ENCODE measurements at regions not wholly inside any gene's neighbourhood (a gene's known extent, or its start where the extent isn't known, plus 50 kb on each side); places are given as distances from the start of the nearest gene placed in this dataset.
"Not testable (repeated sequence)": the region's sequence is repeated elsewhere in the genome, so short reads cannot be mapped to it uniquely, and the experiment has no call there.

- no peak for DNase-seq
These were observed 1413.2 kb upstream of the MAP3K7 start for GRCh38 chr6:92000112-92000511.

GRCh38 chr6:91994787-91995186 is 1407.9 kb upstream of the MAP3K7 start:
- no peak for DNase-seq

- no peak for DNase-seq
These were observed 1395.7 kb upstream of the MAP3K7 start for GRCh38 chr6:91982559-91982958.

GRCh38 chr6:91976797-91977196 is 1389.9 kb upstream of the MAP3K7 start:
- no peak for DNase-seq

DNA sequence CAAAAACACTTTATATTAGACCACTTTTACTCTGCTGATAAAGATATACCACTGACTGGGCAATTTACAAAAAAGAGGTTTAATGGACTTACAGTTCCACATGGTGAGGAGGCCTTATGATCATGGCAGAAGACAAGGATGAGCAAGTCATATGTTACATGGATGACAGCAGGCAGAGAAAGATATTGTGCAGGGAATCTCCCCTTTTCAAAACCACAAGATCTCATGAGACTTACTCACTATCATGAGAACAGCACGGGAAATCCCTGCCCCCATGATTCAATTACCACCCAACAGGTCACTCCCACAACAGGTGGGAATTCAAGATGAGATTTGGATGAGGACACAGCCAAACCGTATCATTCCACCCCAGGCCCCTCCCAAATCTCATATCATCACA is 1383.8 kb upstream of the MAP3K7 start:
- DNase-seq: no peak

- DNase-seq: no peak
These were observed 1379.0 kb upstream of the MAP3K7 start for GRCh38 chr6:91965872-91966271.

DNA sequence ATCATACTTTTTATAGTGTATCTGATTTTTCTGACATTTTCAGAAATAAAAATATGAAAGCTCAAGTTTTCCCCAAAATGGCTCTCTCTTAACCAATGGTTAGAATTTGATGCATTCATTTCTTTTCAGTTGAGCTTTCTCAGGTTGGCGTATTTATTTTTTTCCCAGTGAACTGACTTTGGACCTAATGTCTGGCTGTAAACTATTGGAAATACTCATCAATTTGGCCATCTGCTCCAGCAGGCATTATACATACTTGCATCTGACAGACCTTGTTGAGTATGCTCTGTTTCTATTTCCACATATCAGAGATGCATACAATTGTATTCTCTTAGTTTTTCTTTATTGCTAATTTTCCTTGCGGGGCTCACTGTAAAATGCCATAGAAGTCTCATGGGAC is 1374.8 kb upstream of the MAP3K7 start:
- DNase-seq: no peak

DNA sequence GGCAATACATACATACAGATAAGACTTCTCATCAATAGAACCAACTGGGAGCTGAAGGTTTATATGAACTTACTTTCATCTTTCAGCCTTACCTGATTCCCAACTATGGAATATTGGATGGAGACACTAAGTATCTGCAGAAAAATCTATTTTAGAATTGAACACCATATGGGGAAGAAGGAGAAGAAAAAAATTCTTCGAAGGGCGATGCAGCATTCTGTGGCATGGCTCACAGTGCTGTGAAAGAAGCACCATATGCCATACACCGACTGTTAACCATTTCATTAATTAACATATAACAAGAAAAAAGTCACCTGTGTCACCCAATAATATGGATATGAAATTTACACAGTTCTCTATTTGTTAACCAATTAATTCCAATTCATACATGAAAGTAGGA is 1374.4 kb upstream of the MAP3K7 start:
- no peak for DNase-seq

GRCh38 chr6:91941838-91942237 is 1355.0 kb upstream of the MAP3K7 start:
- no peak for DNase-seq

GRCh38 chr6:91940801-91941200 is 1353.9 kb upstream of the MAP3K7 start:
- no peak for DNase-seq

DNA sequence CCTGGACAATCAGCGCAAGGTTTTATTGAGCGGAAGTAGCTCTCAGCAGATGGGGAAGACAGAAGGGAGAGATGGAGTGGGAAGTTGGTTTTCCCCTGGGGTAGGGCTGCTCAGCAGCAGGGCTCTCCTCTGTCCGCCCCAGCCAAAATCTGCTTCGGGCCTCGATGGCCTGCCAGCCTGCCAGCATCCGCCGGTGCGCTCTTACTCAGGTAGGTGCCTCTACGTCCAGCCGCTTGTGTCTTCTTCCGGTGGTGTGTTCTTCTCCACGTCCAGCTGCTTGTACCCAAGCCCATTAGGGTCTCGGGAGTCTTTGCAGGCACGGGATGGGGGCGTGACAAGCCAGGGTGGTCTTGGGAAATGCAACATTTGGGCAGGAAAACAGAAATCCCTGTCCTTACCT is 1340.0 kb upstream of the MAP3K7 start:
- DNase-seq: no peak

- DNase-seq: no peak
These were observed 1339.5 kb upstream of the MAP3K7 start for GRCh38 chr6:91926361-91926760.

- DNase-seq: no peak
These were observed 1325.1 kb upstream of the MAP3K7 start for GRCh38 chr6:91911945-91912344.

DNA sequence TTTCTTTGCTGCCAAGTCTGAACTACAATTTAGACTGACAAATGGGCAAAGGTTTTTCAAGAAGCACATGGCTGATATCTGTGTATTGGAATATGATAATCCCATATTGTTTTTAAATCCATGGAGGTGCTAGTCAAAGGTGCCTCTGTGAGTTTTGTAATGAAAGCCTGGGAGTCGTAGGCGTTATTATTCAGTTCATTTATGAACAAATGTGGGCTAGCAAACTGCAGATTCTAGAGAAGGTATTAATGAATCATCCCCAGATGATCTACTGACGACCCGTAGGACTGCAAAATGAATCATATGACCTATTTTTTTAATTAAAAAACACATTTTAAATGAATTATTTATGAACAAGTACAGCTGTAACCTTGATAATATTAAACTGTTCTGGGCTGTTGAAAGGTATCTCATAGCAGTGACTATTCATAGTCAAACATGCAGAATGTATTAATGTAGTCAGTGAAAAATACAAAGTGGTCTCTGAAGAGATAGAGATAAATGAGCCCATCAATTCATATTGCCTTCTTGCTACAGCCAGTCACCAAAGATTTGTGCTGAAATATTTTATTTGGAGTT is 1317.8 kb upstream of the MAP3K7 start:
- DNase-seq: no peak

DNA sequence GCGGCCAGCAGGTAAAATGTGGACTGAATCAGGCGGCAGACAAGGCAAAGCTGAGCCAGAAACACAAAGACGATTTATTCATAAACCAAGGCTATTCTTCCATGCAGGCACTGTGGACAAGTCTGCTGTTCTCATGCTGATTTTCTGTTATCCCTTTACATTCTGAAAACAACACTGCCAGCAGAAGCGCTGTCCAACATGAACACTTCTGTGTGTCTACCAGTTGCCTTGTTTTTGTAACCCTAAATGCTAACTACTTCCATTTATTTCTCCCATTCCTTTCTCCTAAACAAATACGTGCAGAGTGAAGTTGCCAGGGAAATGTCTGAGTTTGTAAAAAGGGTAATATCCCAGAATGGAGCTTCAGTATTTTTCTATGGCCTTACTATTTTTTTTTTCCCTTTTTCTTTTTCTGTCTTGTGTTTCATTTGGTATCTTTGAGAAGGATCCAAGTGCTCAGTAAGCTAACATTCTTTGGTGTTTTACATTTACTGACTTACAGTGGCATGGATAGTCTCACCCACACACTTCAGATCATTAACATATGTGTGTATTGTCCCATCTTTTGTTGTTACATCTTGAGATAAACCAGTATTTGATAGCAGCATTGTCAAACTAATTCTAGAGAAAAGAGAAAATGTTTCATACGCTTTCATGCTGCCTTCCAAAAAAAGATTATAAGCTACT is 1308.9 kb upstream of the MAP3K7 start:
- no peak for DNase-seq

- DNase-seq: no peak
These were observed 1299.4 kb upstream of the MAP3K7 start for GRCh38 chr6:91886183-91886795.

DNA sequence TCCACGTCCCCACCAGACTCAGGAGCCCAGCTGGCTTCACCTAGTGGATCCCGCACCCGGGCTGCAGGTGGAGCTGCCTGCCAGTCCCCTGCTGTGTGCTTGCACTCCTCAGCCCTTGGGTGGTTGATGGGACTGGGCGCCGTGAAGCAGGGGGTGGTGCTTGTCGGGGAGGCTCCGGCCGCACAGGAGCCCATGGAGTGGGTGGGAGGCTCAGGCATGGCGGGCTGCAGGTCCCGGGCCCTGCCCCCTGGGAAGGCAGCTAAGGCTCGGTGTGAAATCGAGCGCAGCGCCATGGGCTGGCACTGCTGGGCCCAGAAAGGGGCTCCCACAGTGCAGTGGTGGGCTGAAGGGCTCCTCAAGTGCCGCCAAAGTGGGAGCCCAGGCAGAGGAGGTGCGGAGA is 1294.9 kb upstream of the MAP3K7 start:
- not testable (repeated sequence) for DNase-seq

- DNase-seq: no peak
These were observed 1292.6 kb upstream of the MAP3K7 start for GRCh38 chr6:91879386-91879995.

GRCh38 chr6:91877994-91878393 is 1291.1 kb upstream of the MAP3K7 start:
- DNase-seq: no peak

GRCh38 chr6:91874971-91875370 is 1288.1 kb upstream of the MAP3K7 start:
- DNase-seq: no peak

DNA sequence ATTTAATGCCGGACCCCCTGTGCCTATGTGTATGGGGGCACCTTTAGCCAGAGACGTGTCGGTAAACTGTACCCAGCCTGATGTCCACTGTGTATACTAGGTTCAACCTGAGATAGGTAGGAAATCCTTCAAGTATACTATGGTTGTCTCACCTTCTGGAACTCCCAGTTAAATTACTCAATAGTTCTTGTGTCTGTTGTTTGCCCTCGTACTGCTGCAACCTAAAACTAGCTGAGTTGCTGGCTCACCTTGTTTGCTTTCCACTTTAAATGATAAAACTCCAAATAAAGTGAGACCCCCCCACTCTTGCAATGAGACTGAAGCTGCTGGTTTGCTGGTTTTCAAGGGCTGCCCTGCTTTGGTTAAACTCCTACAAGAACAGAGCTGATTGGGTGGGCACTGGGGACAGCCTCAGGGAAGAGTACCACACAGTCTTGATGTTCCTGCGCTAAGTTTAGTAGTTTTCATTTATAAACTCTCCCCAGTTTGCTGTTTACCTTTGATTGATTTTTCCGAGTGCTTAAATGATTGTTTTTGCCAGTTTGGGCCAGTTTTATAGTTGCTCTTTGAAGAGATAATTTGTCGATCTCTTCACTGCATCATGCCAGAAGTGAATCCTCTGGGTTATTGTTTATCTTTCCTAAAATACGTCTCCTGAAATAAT is 1281.8 kb upstream of the MAP3K7 start:
- DNase-seq: no peak

- no peak for DNase-seq
These were observed 1279.0 kb upstream of the MAP3K7 start for GRCh38 chr6:91865889-91866288.

GRCh38 chr6:91864911-91865310 is 1278.0 kb upstream of the MAP3K7 start:
- DNase-seq: no peak
